ENCODE measurements at regions not wholly inside any gene's neighbourhood (a gene's known extent, or its start where the extent isn't known, plus 50 kb on each side); places are given as distances from the start of the nearest gene placed in this dataset.

DNA sequence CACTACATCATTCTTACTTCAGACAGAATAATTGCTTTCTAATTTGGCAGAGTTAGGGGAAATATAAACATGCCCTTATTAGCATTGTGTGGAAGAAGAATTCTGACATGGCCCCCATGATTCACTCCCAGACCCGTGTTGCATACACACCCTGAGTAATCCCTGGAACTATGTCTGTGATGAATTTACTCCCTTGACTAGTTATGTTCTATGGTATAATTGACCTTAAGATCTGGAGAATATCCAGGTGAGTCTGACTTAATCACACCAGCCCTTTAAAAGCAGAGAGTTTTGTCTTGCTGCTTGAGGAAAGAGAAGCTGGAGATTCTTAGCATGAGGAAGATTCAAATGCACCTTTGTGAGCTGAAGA lies 262.9 kb downstream of the SOX4 start:
- no peak for TF ChIP-seq CTCF (IDR thresholded peaks at IDR 0.05; ENCODE audit: low read length)
- TF ChIP-seq EZH2 (optimal IDR thresholded peaks at IDR 0.05; ENCODE audit: low read depth, low read length): no peak

All from MM.1S (cell line).